IMR-90 (cell line): ENCODE measurements at regions not wholly inside any gene's neighbourhood (a gene's known extent, or its start where the extent isn't known, plus 50 kb on each side); places are given as distances from the start of the nearest gene placed in this dataset.

Source experiments
- ATAC-seq: fragments of 200-7000 bp; cut with Tn5 transposase; 2 replicates; pipeline ENCODE4 v1.9.1; 2020; ENCODE audit warnings: low read depth, mild to moderate bottlenecking, moderate library complexity
- BruUV-seq: library from RNA; stranded (reverse); fragments of 400-500 nt; replicated peaks from 2 replicates; lab custom pipeline; 2021; lab: Mats Ljungman, UMichigan
- CTCF ChIA-PET: fragments of 300-600 bp; formaldehyde crosslinking; extraction: SDS; loops from one replicate; lab custom pipeline; 2021; ENCODE audit warnings: antibody characterized with exemption; lab: Yijun Ruan, JAX
- POLR2A ChIA-PET: fragments of 300-600 bp; sonication (Branson Sonifier 250); formaldehyde crosslinking; loops from one replicate; lab custom pipeline; 2022; ENCODE audit warnings: antibody characterized with exemption; ENCODE audit not compliant: unreplicated experiment; lab: Charles Lee
- DNase-seq: peaks from one replicate; pipeline ENCODE4 v3.0.0; 2013
- H2AFZ ChIP-seq: replicated peaks from 2 replicates; pipeline ENCODE3; 2013; ENCODE audit warnings: low read length, mild to moderate bottlenecking; ENCODE audit not compliant: poor library complexity
- H2AK5ac ChIP-seq: 2 replicates; pipeline ENCODE4 v1.6.1; 2013; ENCODE audit warnings: low read depth, low read length, inconsistent platforms
- H2AK9ac ChIP-seq: replicated peaks from 2 replicates; pipeline ENCODE3; 2013; ENCODE audit warnings: mild to moderate bottlenecking, low read depth, low read length, moderate library complexity; ENCODE audit not compliant: poor library complexity
- H2BK120ac ChIP-seq: 2 replicates; pipeline ENCODE4 v1.6.1; 2013; ENCODE audit warnings: low read depth, low read length, inconsistent platforms
- H2BK15ac ChIP-seq: 3 replicates; pipeline ENCODE4 v1.6.1; 2013; ENCODE audit warnings: low read depth, low read length, inconsistent platforms
- H2BK20ac ChIP-seq: 2 replicates; pipeline ENCODE4 v1.6.1; 2013; ENCODE audit warnings: low read depth, mild to moderate bottlenecking, inconsistent platforms, low read length, moderate library complexity
- H2BK5ac ChIP-seq: 2 replicates; pipeline ENCODE4 v1.6.1; 2013; ENCODE audit warnings: mild to moderate bottlenecking, low read depth, low read length, inconsistent platforms; ENCODE audit not compliant: poor library complexity, severe bottlenecking
- H3K14ac ChIP-seq: replicated peaks from 2 replicates; pipeline ENCODE4 v1.6.1; 2013; ENCODE audit warnings: low read depth, low read length, inconsistent platforms
- H3K18ac ChIP-seq: 2 replicates; pipeline ENCODE4 v1.6.1; 2013; ENCODE audit warnings: low read depth, low read length, control low read depth
- H3K23ac ChIP-seq: 2 replicates; pipeline ENCODE4 v1.6.1; 2013; ENCODE audit warnings: low read depth, low read length, inconsistent platforms
- H3K27ac ChIP-seq: 2 replicates; pipeline ENCODE4 v1.5.1; 2013; ENCODE audit warnings: mild to moderate bottlenecking, control low read depth, low read length; ENCODE audit not compliant: insufficient read depth
- H3K27me3 ChIP-seq: 2 replicates; pipeline ENCODE4 v1.6.1; 2013; ENCODE audit warnings: low read length; ENCODE audit not compliant: control insufficient read depth, insufficient read depth
- H3K36me3 ChIP-seq: 2 replicates; pipeline ENCODE4 v1.6.1; 2013; ENCODE audit warnings: low read length, mixed read lengths; ENCODE audit not compliant: control insufficient read depth, insufficient read depth
- H3K4ac ChIP-seq: 2 replicates; pipeline ENCODE4 v1.6.1; 2013; ENCODE audit warnings: low read depth, low read length, inconsistent platforms
- H3K4me1 ChIP-seq: 2 replicates; pipeline ENCODE4 v1.6.1; 2013; ENCODE audit warnings: low read length, mixed read lengths; ENCODE audit not compliant: control insufficient read depth, insufficient read depth
- H3K4me2 ChIP-seq: 2 replicates; pipeline ENCODE4 v1.6.1; 2013; ENCODE audit warnings: low read depth, mild to moderate bottlenecking, control low read depth, low read length, moderate library complexity
- H3K4me3 ChIP-seq: 2 replicates; pipeline ENCODE4 v1.5.1; 2013; ENCODE audit warnings: low read depth, mild to moderate bottlenecking, control low read depth, low read length, moderate library complexity; ENCODE audit not compliant: insufficient read depth
- H3K56ac ChIP-seq: 2 replicates; pipeline ENCODE4 v1.6.1; 2013; ENCODE audit warnings: low read length, inconsistent platforms; ENCODE audit not compliant: insufficient read depth; ENCODE audit errors: extremely low read depth
- H3K79me1 ChIP-seq, 2 experiments: 2 replicates each; pipeline ENCODE4 v1.6.1; 2013; ENCODE audit warnings: low read length in 2 of 2, inconsistent platforms in 1 of 2, low read depth in 1 of 2
- H3K9ac ChIP-seq: 2 replicates; pipeline ENCODE4 v1.6.1; 2013; ENCODE audit warnings: low read depth, low read length, control low read depth
- H3K9me1 ChIP-seq: 2 replicates; pipeline ENCODE4 v1.6.1; 2013; ENCODE audit warnings: low read length, inconsistent platforms; ENCODE audit not compliant: insufficient read depth
- H3K9me3 ChIP-seq: 2 replicates; pipeline ENCODE4 v1.6.1; 2013; ENCODE audit warnings: low read length; ENCODE audit not compliant: control insufficient read depth, insufficient read depth
- H4K20me1 ChIP-seq: 2 replicates; pipeline ENCODE4 v1.6.1; 2013; ENCODE audit warnings: low read length, inconsistent platforms; ENCODE audit not compliant: insufficient read depth
- H4K5ac ChIP-seq: 2 replicates; pipeline ENCODE4 v1.6.1; 2013; ENCODE audit warnings: mild to moderate bottlenecking, low read depth, low read length, control low read depth
- H4K8ac ChIP-seq, 2 experiments: 2 replicates each; pipeline ENCODE4 v1.6.1; 2013; ENCODE audit warnings: low read depth in 2 of 2, low read length in 2 of 2, control low read depth in 1 of 2, inconsistent platforms in 1 of 2
- H4K91ac ChIP-seq: 2 replicates; pipeline ENCODE4 v1.6.1; 2013; ENCODE audit warnings: low read depth, low read length, inconsistent platforms; ENCODE audit not compliant: insufficient read depth
- BHLHE40 ChIP-seq: fragments of 150-350 bp; IDR thresholded peaks from 2 replicates; pipeline ENCODE4 v1.6.1; 2016; ENCODE audit warnings: mild to moderate bottlenecking, low read depth, low read length
- ELK1 ChIP-seq: fragments of 150-350 bp; IDR thresholded peaks from 2 replicates; pipeline ENCODE4 v1.6.1; 2016; ENCODE audit warnings: low read depth, mild to moderate bottlenecking, low read length, moderate library complexity, borderline replicate concordance
- MAFK ChIP-seq: IDR thresholded peaks from 2 replicates; pipeline ENCODE4 v1.6.1; 2012; ENCODE audit warnings: low read depth, low read length, improper control_type of control experiment
- MXI1 ChIP-seq: IDR thresholded peaks from 2 replicates; pipeline ENCODE4 v1.6.1; 2012; ENCODE audit warnings: low read depth, mild to moderate bottlenecking, low read length, moderate library complexity, borderline replicate concordance
- NFE2L2 ChIP-seq: fragments of 150-350 bp; IDR thresholded peaks from 2 replicates; pipeline ENCODE4 v1.6.1; 2016; ENCODE audit warnings: low read depth, mild to moderate bottlenecking, low read length
- POLR2A ChIP-seq: IDR thresholded peaks from 2 replicates; pipeline ENCODE4 v1.6.1; 2012; ENCODE audit warnings: mild to moderate bottlenecking, low read depth, low read length
- RCOR1 ChIP-seq: IDR thresholded peaks from 2 replicates; pipeline ENCODE4 v1.6.1; 2012; ENCODE audit warnings: mild to moderate bottlenecking, low read length, improper control_type of control experiment; ENCODE audit not compliant: insufficient replicate concordance
- RFX5 ChIP-seq: IDR thresholded peaks from 2 replicates; pipeline ENCODE4 v1.8.0; 2012; ENCODE audit warnings: low read depth, mild to moderate bottlenecking, low read length, moderate library complexity
- SMC3 ChIP-seq: fragments of 150-350 bp; IDR thresholded peaks from 2 replicates; pipeline ENCODE4 v1.6.1; 2016; ENCODE audit warnings: low read depth, mild to moderate bottlenecking, antibody characterized with exemption, low read length, moderate library complexity
- USF2 ChIP-seq: fragments of 150-350 bp; IDR thresholded peaks from 2 replicates; pipeline ENCODE4 v1.6.1; 2017; ENCODE audit warnings: mild to moderate bottlenecking, antibody characterized with exemption, low read length, low read depth
- WGBS, 2 experiments: methylation state at CpG; one replicate each; pipeline versions ENCODE4 v1.1.5 to v1.1.7; 2013; ENCODE audit warnings: missing lambda C conversion rate in 2 of 2; ENCODE audit not compliant: insufficient read length in 1 of 2; ENCODE audit errors: extremely low coverage in 2 of 2; 5-methylcytosine and 5-hydroxymethylcytosine counted together
- dilution Hi-C: fragments of 300-500 bp; cut with HindIII; formaldehyde crosslinking; loops from one replicate; pipeline ENCODE4 v1.14.3; 2018; ENCODE audit warnings: low sequenced_read_pairs; ENCODE audit not compliant: unreplicated experiment
- in situ Hi-C: fragments of 300-500 bp; cut with MboI; formaldehyde crosslinking; loops from 3 replicates; pipeline ENCODE4 v1.14.3; 2019; ENCODE audit warnings: low sequenced_read_pairs, inconsistent platforms, mixed read lengths
- intact Hi-C: fragments of 100-400 bp; cut with micrococcal nuclease; formaldehyde crosslinking; loops from 2 replicates; pipeline ENCODE4 v1.10.0; 2022

- no peak for TF ChIP-seq MXI1
- no peak for TF ChIP-seq RCOR1
- TF ChIP-seq SMC3 = no peak
- TF ChIP-seq ELK1 = no peak
- TF ChIP-seq BHLHE40 = no peak
- no peak for TF ChIP-seq RFX5
- TF ChIP-seq NFE2L2 = no peak
- no peak for TF ChIP-seq MAFK
- no peak for TF ChIP-seq POLR2A
- TF ChIP-seq USF2 = no peak
- H3K27ac ChIP-seq = no peak overlapping the region
- no peaks in the 10 kb centered on the region for H4K20me1 ChIP-seq
- no peak overlapping the region for H4K91ac ChIP-seq
- H3K4me2 ChIP-seq = no peak overlapping the region
- H3K14ac ChIP-seq = no peak overlapping the region
- H3K4me3 ChIP-seq = no peak overlapping the region
- no peak overlapping the region for H3K9ac ChIP-seq
- no peaks in the 10 kb centered on the region for H3K36me3 ChIP-seq
- no peak overlapping the region for H2BK5ac ChIP-seq
- in situ Hi-C loops = no loop called here
- no peak overlapping the region for H3K23ac ChIP-seq
- no peak overlapping the region for H2AK9ac ChIP-seq
- no peak overlapping the region for H2AK5ac ChIP-seq
- H3K4me1 ChIP-seq = no peaks in the 10 kb centered on the region
- no peak overlapping the region for H3K4ac ChIP-seq
- intact Hi-C loops = no loop called here
- no TSS peak for BruUV-seq
- no peak overlapping the region for H3K56ac ChIP-seq
- H3K27me3 ChIP-seq = no peaks in the 10 kb centered on the region
- H3K79me1 ChIP-seq = no peaks in the 10 kb centered on the region
- no peaks in the 10 kb centered on the region for H3K9me1 ChIP-seq
- dilution Hi-C loops = no loop called here
- H2BK120ac ChIP-seq = no peak overlapping the region
- ChIA-PET CTCF (no interaction called here), POLR2A (no interaction called here)
- WGBS, 2 experiments = 100% methylated on average over 1 of the region's 2 CpGs; no CpG with 5 or more reads in 1 of the 2 experiments
- H2AFZ ChIP-seq = no peak overlapping the region
- H2BK15ac ChIP-seq = no peak overlapping the region
- ATAC-seq (no peak), DNase-seq (no peak)
- H4K5ac ChIP-seq = no peak overlapping the region
- no peak overlapping the region for H4K8ac ChIP-seq
- H3K9me3 ChIP-seq = no peaks in the 10 kb centered on the region
- H2BK20ac ChIP-seq = no peak overlapping the region
- no peak overlapping the region for H3K18ac ChIP-seq
These were observed 867.3 kb upstream of the GOT2 start for GRCh38 chr16:59601452-59601851.
